GM12891 (cell line): ENCODE measurements at regions not wholly inside any gene's neighbourhood (a gene's known extent, or its start where the extent isn't known, plus 50 kb on each side); places are given as distances from the start of the nearest gene placed in this dataset.

Source experiments
- POLR2A ChIP-seq: IDR thresholded peaks from 2 replicates; pipeline ENCODE4 v1.6.1; 2011; ENCODE audit warnings: low read depth, low read length, control low read depth
- POLR2AphosphoS5 ChIP-seq: IDR thresholded peaks from 2 replicates; pipeline ENCODE4 v1.6.1; 2011; ENCODE audit warnings: low read depth, low read length, control low read depth
- TAF1 ChIP-seq: IDR thresholded peaks from 2 replicates; pipeline ENCODE4 v1.6.1; 2011; ENCODE audit warnings: low read depth, low read length, control low read depth

DNA sequence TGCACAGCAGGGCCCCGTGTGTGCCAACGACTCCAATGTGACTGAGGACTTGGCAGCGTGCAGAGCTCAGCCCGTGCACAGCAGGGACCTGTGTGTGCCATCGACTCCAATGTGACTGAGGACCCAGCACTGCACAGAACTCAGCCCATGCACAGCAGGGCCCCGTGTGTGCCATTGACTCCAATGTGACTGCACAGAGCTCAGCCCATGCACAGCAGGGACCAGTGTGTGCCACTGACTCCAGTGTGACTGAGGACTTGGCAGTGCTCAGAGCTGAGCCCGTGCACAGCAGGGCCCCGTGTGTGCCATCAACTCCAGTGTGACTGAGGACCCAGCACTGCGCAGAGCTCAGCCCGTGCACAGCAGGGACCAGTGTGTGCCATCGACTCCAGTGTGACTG lies 347.8 kb upstream of the B3GAT1 start:
- no peak for TF ChIP-seq TAF1
- TF ChIP-seq POLR2AphosphoS5: no peak
- no peak for TF ChIP-seq POLR2A
